Endothelial cell (in vitro differentiated cells): ENCODE measurements at regions not wholly inside any gene's neighbourhood (a gene's known extent, or its start where the extent isn't known, plus 50 kb on each side); places are given as distances from the start of the nearest gene placed in this dataset.
"Not testable (repeated sequence)": the region's sequence is repeated elsewhere in the genome, so short reads cannot be mapped to it uniquely, and the experiment has no call there.

Experiments used
- DNase-seq: peaks from one replicate; pipeline ENCODE4 v3.0.0; 2021; ENCODE audit warnings: low spot score
- H3K27ac Mint-ChIP-seq: one replicate; pipeline ENCODE4 v1.8.0; 2021; ENCODE audit warnings: mixed read lengths, inconsistent platforms; ENCODE audit not compliant: unreplicated experiment
- H3K27me3 Mint-ChIP-seq: one replicate; pipeline ENCODE4 v1.8.0; 2021; ENCODE audit warnings: mild to moderate bottlenecking, moderate library complexity, mixed read lengths, inconsistent platforms; ENCODE audit not compliant: unreplicated experiment
- H3K36me3 Mint-ChIP-seq: one replicate; pipeline ENCODE4 v1.8.0; 2021; ENCODE audit warnings: mild to moderate bottlenecking, low read depth, mixed read lengths, inconsistent platforms; ENCODE audit not compliant: unreplicated experiment
- H3K4me1 Mint-ChIP-seq: one replicate; pipeline ENCODE4 v1.8.0; 2021; ENCODE audit warnings: mild to moderate bottlenecking, mixed read lengths, inconsistent platforms; ENCODE audit not compliant: unreplicated experiment
- H3K4me3 Mint-ChIP-seq: one replicate; pipeline ENCODE4 v1.8.0; 2021; ENCODE audit warnings: mild to moderate bottlenecking, mixed read lengths, inconsistent platforms; ENCODE audit not compliant: unreplicated experiment
- H3K9me3 Mint-ChIP-seq: one replicate; pipeline ENCODE4 v1.8.0; 2021; ENCODE audit warnings: mixed read lengths, inconsistent platforms; ENCODE audit not compliant: unreplicated experiment
- CTCF ChIP-seq: fragments of 200-600 bp; sonication (generic); IDR thresholded peaks from one replicate; pipeline ENCODE4 v1.5.0; 2021; ENCODE audit warnings: antibody characterized with exemption; ENCODE audit not compliant: unreplicated experiment

DNA sequence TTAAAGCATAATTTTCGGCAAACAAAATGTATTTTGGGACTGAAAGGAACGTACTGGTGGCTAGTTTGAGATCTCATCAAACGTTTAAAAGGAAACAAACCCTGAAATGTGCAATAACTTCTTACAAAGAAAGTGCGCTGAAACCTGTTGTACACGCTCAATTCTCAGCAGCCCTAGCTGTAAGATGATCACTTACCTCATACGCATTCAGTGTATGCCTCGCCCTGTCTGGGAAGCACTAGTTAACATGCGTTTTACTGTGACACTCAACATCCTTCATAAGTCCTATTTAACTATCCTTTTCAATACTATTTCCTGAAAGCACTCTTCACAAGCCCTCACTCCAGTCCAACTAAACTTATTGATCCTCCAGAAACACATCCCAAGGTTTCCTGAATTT lies 485.0 kb upstream of the EDIL3 start:
- no peaks in the 10 kb centered on the region for H3K4me1 Mint-ChIP-seq
- H3K27me3 Mint-ChIP-seq: no peaks in the 10 kb centered on the region
- no peaks in the 10 kb centered on the region for H3K36me3 Mint-ChIP-seq
- H3K27ac Mint-ChIP-seq: no peak overlapping the region
- no peaks in the 10 kb centered on the region for H3K9me3 Mint-ChIP-seq
- TF ChIP-seq CTCF: no peak
- DNase-seq: no peak
- H3K4me3 Mint-ChIP-seq: no peak overlapping the region

GRCh38 chr5:84863936-84864335 lies 479.3 kb upstream of the EDIL3 start:
- not testable (repeated sequence) for H3K27ac Mint-ChIP-seq, H3K27me3 Mint-ChIP-seq, H3K4me1 Mint-ChIP-seq, H3K36me3 Mint-ChIP-seq, H3K4me3 Mint-ChIP-seq, DNase-seq, H3K9me3 Mint-ChIP-seq

GRCh38 chr5:84863020-84863419 lies 478.3 kb upstream of the EDIL3 start:
- DNase-seq: no peak
- H3K4me3 Mint-ChIP-seq: no peak overlapping the region
- H3K27ac Mint-ChIP-seq: no peak overlapping the region
- H3K9me3 Mint-ChIP-seq: no peaks in the 10 kb centered on the region
- no peaks in the 10 kb centered on the region for H3K36me3 Mint-ChIP-seq
- no peak for TF ChIP-seq CTCF
- H3K27me3 Mint-ChIP-seq: peaks cover 3% of the 10 kb centered on the region
- no peaks in the 10 kb centered on the region for H3K4me1 Mint-ChIP-seq

- TF ChIP-seq CTCF: no peak
- H3K4me3 Mint-ChIP-seq: no peak overlapping the region
- no peaks in the 10 kb centered on the region for H3K4me1 Mint-ChIP-seq
- no peaks in the 10 kb centered on the region for H3K9me3 Mint-ChIP-seq
- no peaks in the 10 kb centered on the region for H3K36me3 Mint-ChIP-seq
- H3K27me3 Mint-ChIP-seq: peaks cover 3% of the 10 kb centered on the region
- DNase-seq: no peak
- H3K27ac Mint-ChIP-seq: no peak overlapping the region
Measured at GRCh38 chr5:84862132-84862531, 477.5 kb upstream of the EDIL3 start.

- H3K27me3 Mint-ChIP-seq: peaks cover 3% of the 10 kb centered on the region
- H3K36me3 Mint-ChIP-seq: no peaks in the 10 kb centered on the region
- no peak for DNase-seq
- no peaks in the 10 kb centered on the region for H3K9me3 Mint-ChIP-seq
- H3K4me1 Mint-ChIP-seq: no peaks in the 10 kb centered on the region
- H3K4me3 Mint-ChIP-seq: no peak overlapping the region
- no peak for TF ChIP-seq CTCF
- H3K27ac Mint-ChIP-seq: no peak overlapping the region
Measured at GRCh38 chr5:84861306-84861705, 476.6 kb upstream of the EDIL3 start.

DNA sequence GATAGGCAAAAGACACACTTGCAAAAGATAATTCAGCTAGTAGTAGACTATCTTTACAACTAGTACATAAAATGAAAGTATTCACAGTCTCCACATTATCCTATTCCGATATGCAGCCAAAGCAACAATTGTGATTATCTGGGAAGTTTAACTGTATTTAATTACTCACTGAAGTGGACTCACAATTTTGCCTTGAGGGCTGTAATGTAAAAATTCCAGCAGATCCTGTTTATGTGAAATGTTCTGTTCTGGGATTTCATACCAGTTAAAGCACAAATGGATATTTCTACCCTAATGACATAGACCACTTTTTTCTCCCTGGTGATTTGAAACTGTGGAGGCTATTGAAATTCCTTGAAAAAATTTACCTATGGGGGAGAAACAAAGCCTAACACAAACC lies 474.4 kb upstream of the EDIL3 start:
- Mint-ChIP-seq H3K4me3 (no peak overlapping the region), H3K27ac (no peak overlapping the region), H3K9me3 (no peaks in the 10 kb centered on the region), H3K27me3 (peaks cover 3% of the 10 kb centered on the region), H3K36me3 (no peaks in the 10 kb centered on the region), H3K4me1 (no peaks in the 10 kb centered on the region)
- no peak for DNase-seq
- TF ChIP-seq CTCF: no peak
